Raji (cell line): ENCODE measurements at regions not wholly inside any gene's neighbourhood (a gene's known extent, or its start where the extent isn't known, plus 50 kb on each side); places are given as distances from the start of the nearest gene placed in this dataset.

Experiments
- POLR2A ChIP-seq: IDR thresholded peaks from 2 replicates; pipeline ENCODE4 v1.6.1; 2011; ENCODE audit warnings: low read depth, low read length, control low read depth; ENCODE audit not compliant: insufficient read depth

DNA sequence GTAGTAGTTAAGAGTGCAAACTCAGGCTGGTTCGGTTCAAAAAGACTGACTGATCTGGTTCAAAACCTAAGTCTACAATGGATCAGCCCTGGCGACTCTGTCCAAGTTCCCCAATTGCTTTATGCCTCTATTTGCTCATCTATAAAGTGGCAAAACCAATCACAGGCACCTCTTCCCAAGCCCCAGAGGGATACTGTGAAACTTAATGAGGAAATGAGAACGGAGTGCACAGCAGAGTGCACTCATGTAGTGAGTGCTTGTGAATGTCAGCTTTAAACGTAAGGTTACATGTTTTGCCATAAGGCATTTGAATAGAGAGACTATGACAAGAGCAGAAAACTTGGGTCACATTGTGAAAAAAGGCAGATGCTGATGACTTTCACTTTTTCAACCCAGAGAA, 199.7 kb upstream of the KLF3 start:
- no peak for TF ChIP-seq POLR2A

DNA sequence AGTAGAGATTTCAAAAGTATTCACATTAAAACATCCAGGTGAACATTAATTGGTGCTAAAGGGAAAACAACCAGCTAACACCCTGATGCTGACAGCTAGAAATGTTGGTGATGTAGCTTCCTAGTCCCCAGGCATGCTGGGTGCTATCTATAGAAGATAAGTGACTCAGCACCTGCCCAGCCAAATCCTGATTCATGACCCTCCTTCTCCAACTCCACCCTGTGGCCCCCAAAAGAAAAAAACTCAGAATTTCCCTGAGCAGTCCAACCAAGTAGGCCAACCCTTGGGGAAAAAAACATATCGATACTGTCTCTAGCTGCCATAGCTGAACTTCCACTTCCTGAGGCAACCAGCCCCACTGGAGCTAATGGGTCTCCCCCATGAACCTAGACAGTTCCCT, 197.6 kb upstream of the KLF3 start:
- TF ChIP-seq POLR2A: no peak

DNA sequence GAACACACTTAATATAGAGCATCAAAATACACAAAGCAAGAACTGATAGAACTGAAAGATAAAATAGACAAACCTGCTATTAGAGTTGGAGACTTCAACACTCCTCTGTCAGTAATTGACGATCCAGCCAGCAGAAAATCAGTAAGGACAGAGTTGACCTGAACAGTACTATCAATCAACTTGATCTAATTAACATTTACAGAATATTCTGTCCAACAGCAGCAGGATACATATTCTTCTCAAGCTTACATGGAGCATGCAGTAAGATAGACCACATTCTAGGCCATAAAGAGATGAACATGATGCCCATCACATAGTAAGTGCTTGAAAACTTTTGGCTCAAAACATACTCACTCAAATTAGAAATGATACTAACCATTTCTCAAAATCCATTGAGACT, 196.7 kb upstream of the KLF3 start:
- no peak for TF ChIP-seq POLR2A

DNA sequence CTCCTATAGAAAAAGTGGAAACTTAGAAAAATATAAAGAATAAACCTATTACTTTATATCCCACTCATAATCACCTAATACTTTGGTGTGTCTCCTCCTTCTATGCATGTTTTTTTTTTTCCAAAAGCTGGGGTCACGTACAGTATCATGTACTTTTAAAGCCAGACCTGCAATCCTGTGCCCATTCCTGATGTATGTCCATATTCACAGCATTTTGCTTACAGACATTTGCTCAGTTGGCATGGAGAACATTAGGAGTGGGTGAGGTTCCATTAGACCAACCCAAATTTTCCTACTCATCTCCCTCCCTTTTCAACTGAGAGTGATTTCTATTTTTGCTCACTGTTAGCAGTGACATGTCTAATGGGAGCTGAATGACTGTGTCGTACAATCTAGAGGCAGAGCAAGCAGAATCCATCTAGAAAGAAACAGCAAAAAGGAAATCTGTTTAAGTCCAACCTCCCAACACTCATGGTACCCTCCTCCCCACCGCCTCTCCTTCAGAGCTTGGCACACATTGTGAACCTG, 195.6 kb upstream of the KLF3 start:
- no peak for TF ChIP-seq POLR2A

DNA sequence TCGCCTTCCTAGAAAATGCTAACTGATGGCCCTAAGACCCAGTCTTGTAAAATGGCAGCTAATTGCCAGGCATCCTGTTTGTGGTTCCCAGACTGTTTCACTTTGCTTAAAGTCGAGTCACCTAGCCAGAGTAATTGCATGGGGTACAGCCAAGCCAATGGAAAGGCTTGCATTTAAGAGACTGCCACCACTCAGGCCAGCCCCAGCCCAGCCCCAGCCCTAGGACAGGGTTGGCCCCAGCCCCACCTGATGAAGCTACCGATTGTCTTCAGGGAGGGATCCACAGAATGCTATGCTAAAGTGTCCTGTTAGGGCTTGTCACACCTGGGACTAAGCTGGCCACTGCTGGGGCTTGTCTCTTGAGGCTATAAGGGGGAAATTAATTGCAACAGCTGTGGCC, 194.6 kb upstream of the KLF3 start:
- no peak for TF ChIP-seq POLR2A

DNA sequence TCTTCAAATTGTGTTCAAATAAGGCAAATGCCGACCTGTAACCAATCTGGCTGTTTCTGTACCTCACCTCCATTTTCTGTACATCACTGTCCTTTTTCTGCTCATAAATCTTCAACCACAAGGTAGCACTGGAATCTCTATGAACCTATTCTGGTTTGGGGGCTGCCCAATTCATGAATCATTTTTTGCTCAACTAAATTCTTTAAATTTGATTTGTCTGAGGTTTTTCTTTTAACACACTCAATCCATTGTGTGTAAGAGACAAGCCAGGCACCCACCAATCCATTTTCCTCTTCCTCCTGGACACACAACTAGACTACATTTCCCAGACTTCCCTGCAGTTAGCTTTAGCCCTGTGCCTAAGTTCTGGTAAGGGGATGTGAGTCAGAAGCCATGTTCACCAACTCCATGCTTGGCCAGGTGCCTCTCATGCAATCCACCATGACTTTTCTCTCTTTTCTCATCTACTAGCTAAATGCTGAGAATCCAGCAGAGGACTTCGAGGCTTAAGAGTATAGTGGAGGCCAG, 193.2 kb upstream of the KLF3 start:
- TF ChIP-seq POLR2A: no peak

DNA sequence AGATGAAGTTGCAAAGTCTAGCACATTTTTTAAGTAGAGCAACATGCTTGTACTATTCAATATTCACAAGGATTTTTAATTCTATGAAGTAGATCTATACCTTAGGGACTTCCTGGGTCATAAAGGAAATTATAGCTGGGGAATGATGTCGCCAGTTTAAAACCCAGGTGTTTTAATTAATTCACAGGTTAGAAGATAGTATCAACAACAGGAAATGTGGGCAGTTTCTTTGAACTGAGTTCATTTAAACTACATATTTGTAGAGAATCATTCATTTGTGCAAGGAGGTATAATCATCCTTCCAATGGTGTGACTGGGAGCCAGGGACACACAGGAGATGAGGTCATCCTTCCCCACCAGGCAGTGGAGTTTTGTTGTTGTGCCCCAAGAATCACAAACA, 181.3 kb upstream of the KLF3 start:
- no peak for TF ChIP-seq POLR2A

DNA sequence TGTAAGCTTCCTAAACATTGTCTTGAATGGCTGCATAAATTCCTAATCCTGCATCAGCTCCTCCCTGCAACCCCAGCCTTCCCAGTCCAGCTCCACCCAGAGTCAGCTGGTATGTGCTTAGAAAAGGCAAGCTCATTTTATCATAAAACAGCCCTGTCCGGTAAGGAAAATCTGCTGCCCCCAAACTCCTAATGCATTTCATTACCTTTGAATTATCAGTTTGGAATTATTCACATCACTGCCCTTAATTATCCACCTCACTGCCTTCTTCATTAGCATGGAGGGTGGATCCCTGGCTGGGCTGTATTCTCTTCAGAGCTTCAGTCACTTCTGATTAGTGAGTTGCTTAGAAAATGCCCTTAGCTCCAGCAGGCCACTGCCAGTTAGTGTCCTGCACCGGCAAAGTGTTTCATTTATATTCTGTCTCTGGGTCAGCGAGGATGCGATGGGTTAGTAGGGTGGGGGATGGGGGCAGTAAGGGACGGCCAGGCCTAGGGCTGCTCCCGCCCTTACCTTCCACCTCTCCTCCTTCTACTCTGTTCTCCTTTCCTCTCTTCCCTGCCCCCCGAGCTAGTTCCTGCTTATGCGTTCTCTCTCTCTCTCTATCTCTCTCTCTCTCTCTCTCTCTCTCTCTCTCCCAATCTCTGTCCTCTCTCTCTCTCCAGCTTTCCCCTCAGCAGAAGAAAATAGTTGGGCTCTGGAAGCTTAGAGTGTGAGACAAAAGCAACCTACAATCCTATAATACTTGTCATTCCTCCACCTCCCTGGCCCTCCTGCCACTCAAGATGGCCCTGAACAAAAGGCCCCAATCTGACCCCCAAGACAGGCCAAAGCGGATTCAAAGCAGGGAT, 174.8 kb upstream of the KLF3 start:
- TF ChIP-seq POLR2A: no peak

DNA sequence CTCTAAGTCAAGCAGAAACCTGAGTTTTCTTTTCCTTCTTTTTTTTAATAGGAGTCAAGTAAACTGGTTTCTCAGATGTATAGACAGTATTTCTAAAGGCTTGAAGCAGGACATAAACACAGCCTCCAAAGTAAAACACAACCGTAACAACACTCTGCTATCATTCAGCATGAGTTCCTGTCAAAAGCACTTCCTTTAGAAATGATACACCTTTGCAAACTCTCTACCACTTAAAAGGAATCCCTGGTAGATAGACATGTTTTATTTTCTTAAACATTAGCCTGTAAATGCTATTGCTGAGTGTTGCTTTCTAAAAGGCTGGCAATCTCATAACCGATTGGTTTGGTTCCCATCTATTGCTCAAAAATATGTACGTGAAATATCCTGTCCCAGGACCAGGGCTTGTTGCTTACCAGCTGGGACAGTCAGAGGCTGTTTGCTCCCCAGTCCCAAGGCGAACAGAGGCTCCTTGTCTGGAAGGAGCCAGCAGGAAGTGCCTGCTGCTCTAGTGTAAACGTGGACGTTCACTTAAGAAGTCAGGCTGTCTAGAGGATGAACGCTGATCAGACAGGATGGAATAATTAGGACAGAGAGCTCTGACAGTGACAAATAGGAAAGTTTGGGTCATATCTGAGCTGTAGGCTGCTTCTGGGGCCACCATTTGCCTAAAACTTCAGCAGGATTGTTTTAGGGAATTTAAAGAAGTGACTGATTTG, 173.9 kb upstream of the KLF3 start:
- TF ChIP-seq POLR2A: no peak

DNA sequence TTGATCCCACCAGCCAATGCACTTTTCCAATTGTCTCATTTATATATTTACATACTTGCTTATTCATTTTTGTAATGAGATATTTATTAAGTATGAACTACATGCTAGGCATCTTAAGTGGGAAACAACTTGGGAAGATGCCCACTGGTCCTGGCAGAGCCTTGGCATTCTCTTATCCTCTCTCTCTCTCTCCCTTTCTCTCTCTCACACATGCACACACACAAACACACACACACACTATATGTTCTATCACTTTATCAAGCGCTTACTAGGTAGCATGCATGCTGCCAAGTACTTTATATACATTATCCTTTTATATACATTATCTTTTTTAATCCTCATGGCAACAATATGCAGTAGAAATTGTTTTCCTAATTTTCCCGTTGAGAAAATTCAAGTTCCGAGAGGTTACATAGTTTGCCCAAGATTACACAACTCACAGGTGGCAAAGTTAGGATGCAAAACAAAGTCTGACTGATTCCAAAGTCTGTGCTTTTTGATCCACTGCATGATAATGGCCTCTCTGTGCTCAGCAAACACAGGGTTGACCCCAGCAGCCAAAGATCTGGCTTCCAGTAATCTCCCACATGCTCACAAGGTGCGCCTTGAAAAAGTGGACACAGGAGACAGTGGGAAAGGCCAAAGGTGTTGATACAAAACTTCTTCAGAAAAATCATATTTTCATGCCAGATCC, 173.1 kb upstream of the KLF3 start:
- TF ChIP-seq POLR2A: no peak

DNA sequence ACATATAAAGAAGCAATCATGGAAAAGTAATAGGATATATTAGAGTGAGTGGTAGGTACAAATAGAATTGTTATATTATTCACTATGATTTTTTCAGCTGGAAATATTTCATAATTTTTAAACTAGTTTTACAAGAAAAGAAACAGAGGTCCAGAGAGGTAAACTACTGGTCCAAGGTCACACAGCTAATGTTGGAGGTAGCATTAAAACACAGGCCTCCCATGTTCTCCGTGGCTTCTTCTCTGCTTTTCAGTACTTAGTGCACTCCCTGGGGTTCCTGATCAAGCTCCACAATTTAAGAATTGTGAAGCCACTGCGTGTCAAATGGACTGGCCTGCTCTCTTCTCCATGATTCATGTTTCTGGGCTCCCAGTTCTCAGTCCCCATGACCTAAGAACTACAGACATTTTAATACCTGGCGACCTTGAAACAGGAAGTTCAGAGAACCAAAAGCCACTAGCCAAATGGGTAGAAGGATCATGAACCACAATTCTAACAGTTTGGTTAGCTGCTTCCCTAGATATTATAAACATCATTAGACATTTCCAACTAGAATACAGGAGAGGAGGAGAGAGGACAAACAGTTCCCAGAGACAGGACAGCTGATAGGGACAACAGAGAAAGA, 172.0 kb upstream of the KLF3 start:
- TF ChIP-seq POLR2A: no peak

DNA sequence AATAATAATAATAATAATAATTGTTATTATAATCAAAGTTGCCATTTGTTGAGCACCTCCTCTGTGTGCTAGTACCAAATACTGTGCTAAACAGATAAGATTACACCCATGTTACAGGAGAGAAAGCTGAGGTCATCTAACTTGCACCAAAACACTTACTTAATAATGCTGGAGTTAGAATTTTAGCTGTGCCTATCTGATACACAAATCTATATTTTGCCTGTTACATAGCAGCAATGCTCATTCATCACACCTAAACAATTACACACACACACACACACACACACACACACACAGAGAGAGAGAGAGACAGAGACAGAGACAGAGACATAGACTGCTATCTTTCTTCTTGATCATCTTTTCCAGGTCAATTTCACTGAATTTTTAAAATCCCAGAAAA, 170.9 kb upstream of the KLF3 start:
- TF ChIP-seq POLR2A: no peak

DNA sequence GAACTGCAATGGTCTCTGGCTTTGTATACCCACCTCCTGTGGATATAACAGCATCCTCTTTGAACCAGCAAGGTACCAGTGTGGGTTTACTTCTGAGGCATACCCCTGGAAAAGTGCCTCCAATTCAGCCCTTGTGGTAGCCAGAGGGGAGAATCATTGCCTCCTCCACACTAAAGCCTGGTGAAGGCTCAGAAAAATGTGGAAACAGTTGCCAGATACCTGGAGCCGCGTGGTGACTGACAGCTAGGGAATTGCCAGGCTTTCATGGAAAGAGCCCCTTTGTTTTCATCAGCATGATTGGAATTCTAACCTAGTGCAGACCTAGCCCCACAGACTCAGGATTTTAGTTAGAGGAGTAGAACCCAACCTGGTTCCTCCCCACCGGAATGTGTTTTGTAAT, 168.6 kb upstream of the KLF3 start:
- TF ChIP-seq POLR2A: no peak

DNA sequence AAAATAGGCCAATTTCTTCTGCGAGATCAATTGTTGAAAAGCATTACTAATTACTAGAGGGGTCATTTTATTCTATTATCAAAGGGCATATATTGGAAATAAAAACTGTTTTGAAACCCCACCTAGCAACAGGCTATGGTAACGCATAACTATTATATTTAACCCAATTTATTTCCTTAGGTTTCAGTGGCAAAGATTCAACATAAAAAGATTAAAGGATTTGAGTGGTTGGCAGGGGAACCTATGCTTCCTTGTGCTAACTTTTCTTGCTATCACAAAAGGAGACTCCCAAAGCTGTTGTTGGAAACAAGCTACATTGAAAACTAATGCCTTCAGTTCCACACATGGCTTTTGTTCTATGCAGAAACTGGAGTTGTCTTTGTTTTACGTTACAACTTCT, 166.9 kb upstream of the KLF3 start:
- TF ChIP-seq POLR2A: no peak

DNA sequence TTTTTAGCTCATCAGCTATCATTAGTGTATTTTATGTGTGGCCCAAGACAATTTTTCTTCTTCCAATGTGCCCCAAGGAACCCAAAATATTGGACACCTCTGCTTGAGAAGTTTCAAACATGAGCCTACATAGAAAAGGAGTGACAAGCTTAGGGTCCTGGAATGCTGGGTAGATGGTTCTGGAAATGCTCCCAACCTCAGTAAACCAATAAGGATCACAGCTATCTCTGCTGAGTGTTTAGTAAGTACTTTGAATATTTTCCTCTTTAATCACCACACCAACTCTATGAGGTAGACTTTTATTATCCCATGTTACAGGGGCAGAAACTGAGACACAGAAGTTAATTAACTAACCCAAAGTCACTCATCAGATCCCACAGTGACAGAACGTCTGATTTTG, 164.9 kb upstream of the KLF3 start:
- no peak for TF ChIP-seq POLR2A
